Thoracic aorta (tissue), 2 donors: ENCODE measurements at regions not wholly inside any gene's neighbourhood (a gene's known extent, or its start where the extent isn't known, plus 50 kb on each side); places are given as distances from the start of the nearest gene placed in this dataset.

Experiments
- ATAC-seq: fragments of 150-250 bp; one replicate; pipeline ENCODE4 v1.8.0; 2017; ENCODE audit warnings: low read depth; ENCODE audit not compliant: insufficient number of reproducible peaks, low FRiP score
- DNase-seq: peaks from one replicate; pipeline ENCODE4 v3.0.0-alpha.2; 2020; ENCODE audit warnings: low spot score
- H3K27ac ChIP-seq, 2 donors: fragments of 200-600 bp; sonication (generic); 1 replicate in 1 of 2; 2 replicates in 1 of 2; pipeline ENCODE4 v1.5.1; 2016; ENCODE audit warnings: mild to moderate bottlenecking in 2 of 2, moderate library complexity in 2 of 2
- H3K27me3 ChIP-seq: fragments of 200-600 bp; sonication (generic); replicated peaks from 2 replicates; pipeline ENCODE4 v1.6.0; 2016; ENCODE audit warnings: mild to moderate bottlenecking; ENCODE audit not compliant: insufficient read depth
- H3K36me3 ChIP-seq: fragments of 200-600 bp; sonication (generic); one replicate; pipeline ENCODE4 v1.5.1; 2016
- H3K4me1 ChIP-seq, 2 donors: fragments of 200-600 bp; sonication (generic); 1 replicate in 1 of 2; 2 replicates in 1 of 2; pipeline versions ENCODE4 v1.5.1 to v1.6.0; 2016; ENCODE audit warnings: low read depth in 2 of 2, mild to moderate bottlenecking in 1 of 2; ENCODE audit not compliant: control insufficient read depth in 1 of 2
- H3K4me3 ChIP-seq: fragments of 200-600 bp; sonication (generic); 2 replicates; pipeline ENCODE4 v1.5.1; 2016; ENCODE audit warnings: mild to moderate bottlenecking
- H3K9me3 ChIP-seq: fragments of 200-600 bp; sonication (generic); 2 replicates; pipeline ENCODE4 v1.5.1; 2016
- TF ChIP-seq, protein P1 (sequence below): fragments of 200-600 bp; sonication (generic); IDR thresholded peaks from one replicate; pipeline ENCODE4 v1.5.1; 2019; ENCODE audit warnings: antibody characterized with exemption

GRCh38 chr17:6355196-6355595, 79.7 kb downstream of the AIPL1 start:
- TF ChIP-seq, protein P1, sequence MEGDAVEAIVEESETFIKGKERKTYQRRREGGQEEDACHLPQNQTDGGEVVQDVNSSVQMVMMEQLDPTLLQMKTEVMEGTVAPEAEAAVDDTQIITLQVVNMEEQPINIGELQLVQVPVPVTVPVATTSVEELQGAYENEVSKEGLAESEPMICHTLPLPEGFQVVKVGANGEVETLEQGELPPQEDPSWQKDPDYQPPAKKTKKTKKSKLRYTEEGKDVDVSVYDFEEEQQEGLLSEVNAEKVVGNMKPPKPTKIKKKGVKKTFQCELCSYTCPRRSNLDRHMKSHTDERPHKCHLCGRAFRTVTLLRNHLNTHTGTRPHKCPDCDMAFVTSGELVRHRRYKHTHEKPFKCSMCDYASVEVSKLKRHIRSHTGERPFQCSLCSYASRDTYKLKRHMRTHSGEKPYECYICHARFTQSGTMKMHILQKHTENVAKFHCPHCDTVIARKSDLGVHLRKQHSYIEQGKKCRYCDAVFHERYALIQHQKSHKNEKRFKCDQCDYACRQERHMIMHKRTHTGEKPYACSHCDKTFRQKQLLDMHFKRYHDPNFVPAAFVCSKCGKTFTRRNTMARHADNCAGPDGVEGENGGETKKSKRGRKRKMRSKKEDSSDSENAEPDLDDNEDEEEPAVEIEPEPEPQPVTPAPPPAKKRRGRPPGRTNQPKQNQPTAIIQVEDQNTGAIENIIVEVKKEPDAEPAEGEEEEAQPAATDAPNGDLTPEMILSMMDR = no peak
- ATAC-seq (no peak), DNase-seq (no peak)
- Histone ChIP-seq H3K4me1 (no peaks in the 10 kb centered on the region), H3K4me3 (no peak overlapping the region), H3K36me3 (no peaks in the 10 kb centered on the region), H3K9me3 (no peaks in the 10 kb centered on the region), H3K27me3 (no peaks in the 10 kb centered on the region), H3K27ac (no peak overlapping the region)

DNA sequence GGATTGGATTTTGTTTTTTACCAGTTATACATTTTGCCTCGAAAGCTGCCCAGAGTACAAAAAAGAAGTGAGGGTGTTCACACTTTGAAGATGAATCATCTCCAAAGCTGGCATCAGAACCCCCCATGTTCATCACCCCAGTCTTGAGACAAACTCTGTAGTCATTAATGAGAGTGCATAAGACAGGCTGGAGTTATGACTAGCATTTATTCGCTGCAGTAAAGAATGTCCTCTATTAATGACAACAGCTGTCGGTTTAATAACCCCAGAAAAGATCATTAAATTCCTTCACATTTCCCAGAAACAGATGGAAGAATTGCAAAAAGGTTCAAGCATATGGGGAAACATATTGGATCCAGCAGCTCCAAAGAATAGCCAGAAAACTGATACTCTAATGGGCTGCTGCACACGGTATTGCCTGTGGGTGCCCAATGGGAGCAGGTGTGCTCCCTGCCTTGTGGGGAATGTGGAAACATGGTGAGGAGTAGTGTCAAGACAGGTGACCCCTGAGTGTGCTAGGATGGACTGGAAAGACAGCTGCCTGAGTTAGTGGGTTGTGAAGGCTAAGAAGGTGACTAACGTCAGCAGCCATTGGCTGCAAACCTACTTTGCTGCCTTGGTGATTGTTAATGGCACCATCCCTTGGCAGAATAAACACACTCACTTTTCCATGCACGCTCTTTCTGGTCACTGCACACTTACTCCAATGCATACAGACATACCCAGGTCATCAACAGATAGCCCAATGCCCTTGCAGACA, 81.9 kb downstream of the AIPL1 start:
- Histone ChIP-seq H3K27ac (no peak overlapping the region), H3K4me1 (no peaks in the 10 kb centered on the region), H3K36me3 (no peaks in the 10 kb centered on the region), H3K27me3 (no peaks in the 10 kb centered on the region), H3K9me3 (no peaks in the 10 kb centered on the region), H3K4me3 (no peak overlapping the region)
- ATAC-seq (no peak), DNase-seq (no peak)
- TF ChIP-seq, protein P1 = no peak

- DNase-seq (no peak), ATAC-seq (no peak)
- H3K4me1 ChIP-seq = no peaks in the 10 kb centered on the region
- TF ChIP-seq, protein P1 = no peak
- no peaks in the 10 kb centered on the region for H3K27me3 ChIP-seq
- H3K27ac ChIP-seq = no peak overlapping the region
- H3K9me3 ChIP-seq = no peaks in the 10 kb centered on the region
- no peak overlapping the region for H3K4me3 ChIP-seq
- no peaks in the 10 kb centered on the region for H3K36me3 ChIP-seq
These were observed 82.9 kb downstream of the AIPL1 start for GRCh38 chr17:6352016-6352415.

- no peaks in the 10 kb centered on the region for H3K4me1 ChIP-seq
- ATAC-seq (no peak), DNase-seq (no peak)
- no peaks in the 10 kb centered on the region for H3K9me3 ChIP-seq
- TF ChIP-seq, protein P1 = no peak
- no peaks in the 10 kb centered on the region for H3K36me3 ChIP-seq
- H3K27me3 ChIP-seq = no peaks in the 10 kb centered on the region
- no peak overlapping the region for H3K4me3 ChIP-seq
- H3K27ac ChIP-seq = no peak overlapping the region
These were observed 84.1 kb downstream of the AIPL1 start for GRCh38 chr17:6350806-6351205.

- Histone ChIP-seq H3K27ac (no peak overlapping the region), H3K4me1 (no peaks in the 10 kb centered on the region), H3K4me3 (no peak overlapping the region), H3K9me3 (no peaks in the 10 kb centered on the region), H3K27me3 (no peaks in the 10 kb centered on the region), H3K36me3 (no peaks in the 10 kb centered on the region)
- TF ChIP-seq, protein P1 = no peak
- DNase-seq = no peak
- no peak for ATAC-seq
These were observed 86.0 kb downstream of the AIPL1 start for GRCh38 chr17:6348891-6349290.
